MCF 10A (cell line): ENCODE measurements at regions not wholly inside any gene's neighbourhood (a gene's known extent, or its start where the extent isn't known, plus 50 kb on each side); places are given as distances from the start of the nearest gene placed in this dataset.

Experiments
- BruUV-seq: library from RNA; stranded (reverse); fragments of 400-500 nt; replicated peaks from 2 replicates; lab custom pipeline; 2021; lab: Mats Ljungman, UMichigan
- CTCF ChIA-PET: fragments of 300-600 bp; sonication (Branson Sonifier 250); formaldehyde crosslinking; extraction: SDS; loops from one replicate; lab custom pipeline; 2021; ENCODE audit warnings: antibody characterized with exemption, inconsistent platforms; lab: Yijun Ruan, JAX
- POLR2A ChIA-PET: fragments of 300-600, 350-650 bp; sonication (Branson Sonifier 250); formaldehyde crosslinking; extraction: SDS; loops from one replicate; lab custom pipeline; 2020; ENCODE audit warnings: antibody characterized with exemption, inconsistent platforms; lab: Yijun Ruan, JAX
- DNase-seq: peaks from one replicate; pipeline ENCODE4 v3.0.0-alpha.2; 2018; ENCODE audit not compliant: unreplicated experiment
- H3K27ac Mint-ChIP-seq: one replicate; pipeline ENCODE4 v1.8.0; 2022; ENCODE audit warnings: mild to moderate bottlenecking, low read depth, mixed read lengths; ENCODE audit not compliant: unreplicated experiment
- H3K27me3 Mint-ChIP-seq: one replicate; pipeline ENCODE4 v1.8.0; 2022; ENCODE audit warnings: mixed read lengths; ENCODE audit not compliant: insufficient read depth, unreplicated experiment
- H3K36me3 Mint-ChIP-seq: one replicate; pipeline ENCODE4 v1.8.0; 2022; ENCODE audit warnings: mild to moderate bottlenecking, moderate library complexity, mixed read lengths; ENCODE audit not compliant: insufficient read depth, unreplicated experiment
- H3K4me1 Mint-ChIP-seq: one replicate; pipeline ENCODE4 v1.8.0; 2022; ENCODE audit warnings: mixed read lengths; ENCODE audit not compliant: insufficient read depth, unreplicated experiment
- H3K4me3 Mint-ChIP-seq: one replicate; pipeline ENCODE4 v1.8.0; 2022; ENCODE audit warnings: mild to moderate bottlenecking, moderate library complexity, mixed read lengths; ENCODE audit not compliant: unreplicated experiment
- H3K9me3 Mint-ChIP-seq: one replicate; pipeline ENCODE4 v1.8.0; 2022; ENCODE audit warnings: mixed read lengths; ENCODE audit not compliant: unreplicated experiment
- CTCF ChIP-seq: fragments of 200-600 bp; IDR thresholded peaks from one replicate; pipeline ENCODE4 v1.8.0; 2022; ENCODE audit warnings: antibody characterized with exemption, mild to moderate bottlenecking; ENCODE audit not compliant: unreplicated experiment
- intact Hi-C: fragments of 100-400 bp; cut with micrococcal nuclease; formaldehyde crosslinking; loops from 2 replicates; pipeline ENCODE4 v1.14.1; 2022

- Mint-ChIP-seq H3K27ac (no peak overlapping the region), H3K36me3 (no peaks in the 10 kb centered on the region), H3K4me3 (no peak overlapping the region), H3K9me3 (no peaks in the 10 kb centered on the region), H3K27me3 (no peaks in the 10 kb centered on the region), H3K4me1 (peaks cover 5% of the 10 kb centered on the region)
- POLR2A ChIA-PET, result no interaction called here
- CTCF ChIA-PET, result interaction anchor here (0.6 to 1.1 kb wide), 3 partner anchors 9 to 970 kb away, joined by 3 read pairs; no protein-coding TSS in a partner anchor
- BruUV-seq, result no TSS peak
- DNase-seq, result peak; percentile 16
- no peak for TF ChIP-seq CTCF
- intact Hi-C loops, result no loop called here
Observed at GRCh38 chr21:23977971-23978370, 1629.3 kb downstream of the MRPL39 start.

- peak; percentile 68 for DNase-seq
- Mint-ChIP-seq H3K36me3 (peaks cover 4% of the 10 kb centered on the region), H3K4me3 (no peak overlapping the region), H3K4me1 (peaks cover 10% of the 10 kb centered on the region), H3K27me3 (no peaks in the 10 kb centered on the region), H3K9me3 (no peaks in the 10 kb centered on the region), H3K27ac (peak overlapping the region; percentile 40)
- ChIA-PET POLR2A (no interaction called here), CTCF (interaction anchor here (0.5 to 3.5 kb wide), 29 partner anchors 8 to 1963 kb away, joined by 3 to 30 read pairs (median 3); no protein-coding TSS in a partner anchor)
- TF ChIP-seq CTCF, result peak; percentile 73
- BruUV-seq, result no TSS peak
- intact Hi-C loops, result loop anchor here (1.0 to 2.0 kb wide), 2 partner anchors 115 to 546 kb away; no protein-coding TSS in a partner anchor
Observed at GRCh38 chr21:23968722-23969647, 1638.3 kb downstream of the MRPL39 start.

DNA sequence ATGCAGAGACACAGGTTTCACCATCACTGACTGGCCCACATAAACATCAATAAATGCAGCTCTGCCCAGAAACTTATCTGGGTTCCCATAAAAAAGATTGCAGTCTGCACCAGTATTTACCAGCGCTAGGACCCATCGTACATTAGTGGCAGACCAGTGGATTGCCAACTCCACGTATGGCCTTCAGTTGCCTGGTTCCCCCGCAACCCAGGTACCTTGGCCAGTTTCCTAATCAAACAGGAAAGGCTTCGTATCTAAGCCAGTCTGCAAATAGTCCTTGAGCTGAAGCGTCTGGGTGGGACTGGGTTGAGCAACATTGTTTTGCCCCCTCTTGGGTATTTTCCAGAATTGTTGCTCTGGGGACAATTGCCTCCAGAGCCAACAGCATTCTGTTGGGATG, 1639.3 kb downstream of the MRPL39 start:
- H3K27me3 Mint-ChIP-seq, result no peaks in the 10 kb centered on the region
- BruUV-seq, result no TSS peak
- H3K27ac Mint-ChIP-seq, result no peak overlapping the region
- TF ChIP-seq CTCF, result no peak
- H3K4me3 Mint-ChIP-seq, result no peak overlapping the region
- intact Hi-C loops, result loop anchor here (1.0 to 2.0 kb wide), 2 partner anchors 114 to 547 kb away; no protein-coding TSS in a partner anchor
- peaks cover 4% of the 10 kb centered on the region for H3K36me3 Mint-ChIP-seq
- H3K4me1 Mint-ChIP-seq, result peaks cover 17% of the 10 kb centered on the region
- ChIA-PET POLR2A (no interaction called here), CTCF (interaction anchor here (0.7 to 3.5 kb wide), 15 partner anchors 9 to 1177 kb away, joined by 3 to 30 read pairs (median 3); no protein-coding TSS in a partner anchor)
- no peaks in the 10 kb centered on the region for H3K9me3 Mint-ChIP-seq
- no peak for DNase-seq

DNA sequence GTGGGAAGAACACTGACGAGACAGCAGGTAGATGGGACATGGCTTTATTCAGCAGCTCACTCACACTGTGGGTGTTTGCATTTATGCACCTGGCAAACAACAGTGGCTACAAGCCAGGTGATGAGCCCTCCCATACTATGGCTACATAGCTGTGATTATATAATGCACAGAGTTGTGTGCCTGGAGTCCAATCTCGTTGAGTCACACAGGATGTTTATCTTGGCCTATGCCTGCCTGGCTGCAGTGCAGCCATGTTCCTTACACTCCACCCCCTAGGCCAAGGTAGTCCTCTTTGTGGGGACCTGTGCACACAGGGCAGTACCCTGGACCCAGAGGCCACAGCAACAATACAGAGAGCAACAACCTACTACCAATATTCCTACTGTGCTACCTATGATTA, 1643.8 kb downstream of the MRPL39 start:
- intact Hi-C loops, result no loop called here
- POLR2A ChIA-PET, result no interaction called here
- no peaks in the 10 kb centered on the region for H3K9me3 Mint-ChIP-seq
- BruUV-seq, result no TSS peak
- no peaks in the 10 kb centered on the region for H3K36me3 Mint-ChIP-seq
- no peaks in the 10 kb centered on the region for H3K27me3 Mint-ChIP-seq
- H3K27ac Mint-ChIP-seq, result no peak overlapping the region
- CTCF ChIA-PET, result interaction anchor here (0.6 to 0.7 kb wide), 2 partner anchors 10 to 421 kb away, joined by 3 read pairs; no protein-coding TSS in a partner anchor
- peak; percentile 63 for DNase-seq
- no peak for TF ChIP-seq CTCF
- no peak overlapping the region for H3K4me3 Mint-ChIP-seq
- peaks cover 11% of the 10 kb centered on the region for H3K4me1 Mint-ChIP-seq
